ENCODE measurements at regions not wholly inside any gene's neighbourhood (a gene's known extent, or its start where the extent isn't known, plus 50 kb on each side); places are given as distances from the start of the nearest gene placed in this dataset.

DNA sequence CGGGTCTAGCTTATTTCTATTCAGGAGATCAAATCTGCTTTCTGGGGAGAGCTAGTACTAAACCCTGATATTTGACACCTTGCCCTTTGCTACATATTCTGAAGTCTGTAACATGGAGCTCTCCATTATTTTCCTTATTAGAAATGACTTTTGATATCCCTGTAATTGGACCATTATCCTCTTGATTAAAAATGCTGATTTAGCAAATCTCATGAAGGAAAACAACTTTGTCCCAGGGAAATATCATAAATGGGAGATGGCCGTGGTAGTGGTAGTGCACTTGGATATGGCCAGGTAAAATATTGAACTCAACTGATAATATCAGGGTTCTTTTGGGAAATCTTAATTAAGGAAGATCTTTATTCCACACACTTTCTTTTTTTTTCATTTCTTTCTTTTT is 326.5 kb downstream of the RPRM start:
- no peak for DNase-seq (ENCODE audit: low read depth)
- Histone ChIP-seq H3K36me3 (ENCODE audit: control insufficient read depth, insufficient read depth, low read length) (no peaks in the 10 kb centered on the region), H3K27me3 (ENCODE audit: control insufficient read depth, insufficient read depth, low read length) (no peaks in the 10 kb centered on the region), H3K4me3 (ENCODE audit: low read depth, low read length) (no peak overlapping the region)
- ChIA-PET CTCF (interaction anchor here (1.0 kb wide), 1 partner anchor 160 kb away, joined by 3 read pairs; no protein-coding TSS in a partner anchor), POLR2A (no interaction called here)
- TF ChIP-seq, protein P1, sequence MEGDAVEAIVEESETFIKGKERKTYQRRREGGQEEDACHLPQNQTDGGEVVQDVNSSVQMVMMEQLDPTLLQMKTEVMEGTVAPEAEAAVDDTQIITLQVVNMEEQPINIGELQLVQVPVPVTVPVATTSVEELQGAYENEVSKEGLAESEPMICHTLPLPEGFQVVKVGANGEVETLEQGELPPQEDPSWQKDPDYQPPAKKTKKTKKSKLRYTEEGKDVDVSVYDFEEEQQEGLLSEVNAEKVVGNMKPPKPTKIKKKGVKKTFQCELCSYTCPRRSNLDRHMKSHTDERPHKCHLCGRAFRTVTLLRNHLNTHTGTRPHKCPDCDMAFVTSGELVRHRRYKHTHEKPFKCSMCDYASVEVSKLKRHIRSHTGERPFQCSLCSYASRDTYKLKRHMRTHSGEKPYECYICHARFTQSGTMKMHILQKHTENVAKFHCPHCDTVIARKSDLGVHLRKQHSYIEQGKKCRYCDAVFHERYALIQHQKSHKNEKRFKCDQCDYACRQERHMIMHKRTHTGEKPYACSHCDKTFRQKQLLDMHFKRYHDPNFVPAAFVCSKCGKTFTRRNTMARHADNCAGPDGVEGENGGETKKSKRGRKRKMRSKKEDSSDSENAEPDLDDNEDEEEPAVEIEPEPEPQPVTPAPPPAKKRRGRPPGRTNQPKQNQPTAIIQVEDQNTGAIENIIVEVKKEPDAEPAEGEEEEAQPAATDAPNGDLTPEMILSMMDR (IDR thresholded peaks at IDR 0.05; ENCODE audit: insufficient read depth, low read depth, low read length), result no peak

DNA sequence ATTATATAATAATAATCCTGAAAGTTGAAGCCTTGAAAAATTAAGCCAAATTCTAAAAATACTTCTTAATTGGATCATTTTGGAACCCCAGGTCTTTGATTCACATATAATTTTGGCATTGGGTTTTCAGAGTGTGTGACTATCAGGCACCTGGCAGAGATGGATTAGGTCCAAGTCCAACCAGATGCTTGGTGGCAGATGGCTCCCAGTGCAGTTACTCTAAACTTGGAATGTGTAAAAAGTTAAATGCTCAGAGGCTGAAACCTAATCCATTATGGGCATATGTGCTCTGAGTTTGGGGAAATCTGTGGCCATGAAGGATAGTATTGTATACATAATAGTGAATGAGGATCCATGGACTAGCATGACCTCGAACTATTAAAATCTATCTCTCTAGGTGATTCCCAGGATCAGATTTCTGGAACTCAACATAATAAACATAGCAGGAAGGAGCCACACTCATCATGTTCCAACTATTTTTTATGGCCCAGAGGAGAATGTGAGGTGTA is 333.0 kb downstream of the RPRM start:
- DNase-seq (ENCODE audit: low read depth), result no peak
- ChIA-PET POLR2A (no interaction called here), CTCF (no interaction called here)
- H3K36me3 ChIP-seq (ENCODE audit: control insufficient read depth, insufficient read depth, low read length), result no peaks in the 10 kb centered on the region
- no peak overlapping the region for H3K4me3 ChIP-seq (ENCODE audit: low read depth, low read length)
- TF ChIP-seq, protein P1 (IDR thresholded peaks at IDR 0.05; ENCODE audit: insufficient read depth, low read depth, low read length), result no peak
- H3K27me3 ChIP-seq (ENCODE audit: control insufficient read depth, insufficient read depth, low read length), result no peaks in the 10 kb centered on the region

- POLR2A ChIA-PET, result no interaction called here
- TF ChIP-seq, protein P1 (IDR thresholded peaks at IDR 0.05; ENCODE audit: insufficient read depth, low read depth, low read length), result no peak
- H3K27me3 ChIP-seq (ENCODE audit: control insufficient read depth, insufficient read depth, low read length), result no peaks in the 10 kb centered on the region
- CTCF ChIA-PET, result no interaction called here
- DNase-seq (ENCODE audit: low read depth), result no peak
- no peak overlapping the region for H3K4me3 ChIP-seq (ENCODE audit: low read depth, low read length)
- no peaks in the 10 kb centered on the region for H3K36me3 ChIP-seq (ENCODE audit: control insufficient read depth, insufficient read depth, low read length)
Measured at GRCh38 chr2:153143540-153143939, 335.0 kb downstream of the RPRM start.

- Histone ChIP-seq H3K27me3 (ENCODE audit: control insufficient read depth, insufficient read depth, low read length) (no peaks in the 10 kb centered on the region), H3K36me3 (ENCODE audit: control insufficient read depth, insufficient read depth, low read length) (no peaks in the 10 kb centered on the region), H3K4me3 (ENCODE audit: low read depth, low read length) (no peak overlapping the region)
- CTCF ChIA-PET, result no interaction called here
- TF ChIP-seq, protein P1 (IDR thresholded peaks at IDR 0.05; ENCODE audit: insufficient read depth, low read depth, low read length), result no peak
- POLR2A ChIA-PET, result no interaction called here
- DNase-seq (ENCODE audit: low read depth), result no peak
Measured at GRCh38 chr2:153140498-153140897, 338.1 kb downstream of the RPRM start.

DNA sequence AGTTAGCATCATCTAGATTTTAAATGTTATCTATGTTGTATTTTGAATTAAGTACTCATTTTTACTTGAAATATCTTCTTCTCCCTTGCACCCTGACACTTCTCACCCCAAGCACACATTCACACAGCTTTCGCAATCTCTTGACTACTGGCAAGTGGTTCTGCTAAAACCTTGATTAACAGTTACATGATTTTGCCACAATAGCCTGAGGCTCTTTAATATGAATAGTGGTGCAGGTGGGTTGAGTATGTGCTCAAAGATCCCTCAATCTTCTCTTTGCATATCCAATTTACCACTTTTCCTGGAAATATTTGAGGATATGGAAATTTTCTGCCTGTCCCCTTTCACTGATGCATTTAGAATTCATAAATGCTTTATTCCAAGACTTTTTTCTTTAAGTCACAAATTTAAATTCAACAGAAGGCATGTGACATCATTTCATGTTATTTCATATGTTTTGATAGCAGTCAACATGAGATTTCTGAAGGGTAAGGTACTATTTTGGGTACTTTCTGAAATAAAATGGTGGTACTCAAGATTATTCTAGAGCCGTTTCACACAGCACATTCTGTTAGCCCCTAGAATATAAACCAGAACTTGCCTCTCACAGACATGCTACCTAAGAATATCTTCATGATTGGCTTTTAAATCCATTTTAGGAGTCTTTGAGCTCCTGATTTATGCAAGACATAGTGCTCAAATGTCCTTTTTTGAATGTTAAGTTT is 339.7 kb downstream of the RPRM start:
- CTCF ChIA-PET, result no interaction called here
- no peaks in the 10 kb centered on the region for H3K36me3 ChIP-seq (ENCODE audit: control insufficient read depth, insufficient read depth, low read length)
- no peaks in the 10 kb centered on the region for H3K27me3 ChIP-seq (ENCODE audit: control insufficient read depth, insufficient read depth, low read length)
- POLR2A ChIA-PET, result no interaction called here
- H3K4me3 ChIP-seq (ENCODE audit: low read depth, low read length), result no peak overlapping the region
- no peak for DNase-seq (ENCODE audit: low read depth)
- TF ChIP-seq, protein P1 (IDR thresholded peaks at IDR 0.05; ENCODE audit: insufficient read depth, low read depth, low read length), result no peak

Measured in BJ (cell line).